GM19468 (cell line): ENCODE measurements at regions not wholly inside any gene's neighbourhood (a gene's known extent, or its start where the extent isn't known, plus 50 kb on each side); places are given as distances from the start of the nearest gene placed in this dataset.

Source experiments
- ATAC-seq: cut with Tn5 transposase; IDR thresholded peaks from one replicate; pipeline ENCODE4 v1.9.1; 2021; ENCODE audit warnings: mild to moderate bottlenecking, moderate library complexity, moderate number of reproducible peaks; ENCODE audit not compliant: unreplicated experiment; ENCODE audit errors: extremely low read depth

GRCh38 chr4:136078976-136079375, 1453.3 kb downstream of the PCDH18 start:
- ATAC-seq, result no peak

DNA sequence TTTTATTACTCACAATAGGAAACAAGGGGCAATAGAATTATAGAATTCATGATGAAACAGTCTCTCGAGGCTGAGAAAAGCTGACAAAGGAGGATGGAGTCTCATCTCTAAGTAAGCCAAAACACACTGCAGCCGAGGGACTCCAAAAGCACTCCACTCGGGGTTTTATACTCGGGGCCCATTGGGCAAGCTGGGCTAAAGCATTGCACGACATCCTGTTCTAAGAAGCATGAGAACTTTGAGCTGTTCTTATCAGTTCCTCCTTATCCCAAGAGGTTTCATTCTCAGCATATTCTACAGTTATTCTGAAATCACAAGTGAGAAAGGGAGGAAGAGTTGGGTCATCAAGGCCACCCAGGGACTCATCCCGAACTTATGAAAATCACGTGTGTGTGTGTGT, 1475.5 kb downstream of the PCDH18 start:
- ATAC-seq, result no peak

DNA sequence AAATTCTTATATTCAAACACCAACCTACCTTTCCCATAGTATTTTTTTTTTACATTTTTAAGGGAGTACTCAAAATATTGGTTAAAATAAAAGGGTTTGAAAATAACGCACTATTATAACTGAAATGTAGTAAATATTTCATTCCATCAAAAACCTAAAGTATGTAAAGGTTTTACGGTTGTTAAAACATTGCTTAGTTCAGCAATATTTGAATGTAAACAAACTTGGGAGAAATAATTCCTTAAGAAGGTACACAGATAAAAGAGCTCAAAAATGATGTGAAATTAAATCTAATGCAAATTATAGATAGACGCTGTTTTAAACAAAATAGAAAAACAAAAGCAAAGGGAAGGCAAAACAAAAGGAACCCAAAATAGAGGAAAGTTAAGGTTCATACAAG, 1476.9 kb downstream of the PCDH18 start:
- no peak for ATAC-seq

GRCh38 chr4:136036744-136037143, 1495.5 kb downstream of the PCDH18 start:
- ATAC-seq, result no peak

DNA sequence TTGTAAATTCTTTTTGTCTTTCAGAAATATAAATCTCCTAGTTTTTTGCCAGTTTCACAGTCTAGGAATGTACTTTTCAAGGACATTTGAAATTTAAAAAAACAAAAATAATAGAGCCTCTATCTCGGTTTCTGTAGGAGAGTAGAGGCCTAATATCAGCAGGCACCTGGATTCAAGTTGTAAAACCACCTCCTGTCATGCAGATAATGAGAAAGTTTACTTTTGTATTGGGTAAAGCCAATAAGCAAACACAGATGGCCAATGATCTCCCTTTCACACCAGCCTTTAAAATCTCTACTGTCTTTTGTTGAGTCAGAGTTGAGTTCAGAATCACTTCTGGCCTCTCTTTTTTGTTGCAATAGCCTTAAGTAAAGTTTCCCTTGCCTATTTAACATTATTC, 1499.9 kb downstream of the PCDH18 start:
- ATAC-seq, result no peak

DNA sequence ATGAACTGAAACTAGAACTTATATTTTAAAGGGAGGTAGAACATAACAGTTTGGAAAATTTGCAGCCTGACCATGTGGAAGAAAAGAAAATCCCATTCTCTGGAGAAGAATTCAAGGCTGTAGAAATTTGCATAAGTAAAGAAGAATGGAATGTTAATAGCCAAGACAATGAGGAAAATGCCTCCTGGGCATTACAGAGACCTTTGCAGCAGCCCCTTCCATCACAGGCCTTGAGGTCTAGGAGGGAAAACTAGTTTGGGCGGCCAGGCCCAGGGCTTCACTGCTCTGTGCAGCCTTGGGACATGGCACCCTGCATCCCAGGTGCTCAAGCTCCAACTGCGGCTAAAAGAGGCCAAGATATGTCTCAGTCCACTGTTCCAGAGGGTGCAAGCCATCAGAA, 1506.8 kb downstream of the PCDH18 start:
- no peak for ATAC-seq

- ATAC-seq, result no peak
Observed at GRCh38 chr4:136017556-136017955, 1514.7 kb downstream of the PCDH18 start.

DNA sequence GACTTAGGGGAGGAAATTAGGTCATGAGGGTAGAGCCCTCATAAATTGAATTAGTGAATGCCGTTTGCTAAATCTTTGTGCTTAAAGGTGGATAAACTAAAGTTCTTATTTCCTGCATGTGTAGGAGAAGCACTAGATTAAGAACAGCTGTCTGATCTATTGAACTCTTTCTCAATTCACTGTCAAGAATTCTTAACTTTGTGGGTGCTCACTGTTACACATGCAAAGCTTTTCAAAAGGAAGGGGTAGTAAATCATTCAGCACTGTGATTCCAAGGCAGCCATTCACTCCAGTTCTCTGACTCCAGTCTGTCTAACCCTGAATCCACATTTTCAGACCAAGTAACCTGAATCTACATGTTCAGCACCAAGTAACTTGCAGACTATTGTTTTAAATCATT, 1520.1 kb downstream of the PCDH18 start:
- ATAC-seq, result no peak

GRCh38 chr4:136009258-136009832, 1522.9 kb downstream of the PCDH18 start:
- ATAC-seq, result no peak

- no peak for ATAC-seq
Observed at GRCh38 chr4:136007991-136008390, 1524.3 kb downstream of the PCDH18 start.

DNA sequence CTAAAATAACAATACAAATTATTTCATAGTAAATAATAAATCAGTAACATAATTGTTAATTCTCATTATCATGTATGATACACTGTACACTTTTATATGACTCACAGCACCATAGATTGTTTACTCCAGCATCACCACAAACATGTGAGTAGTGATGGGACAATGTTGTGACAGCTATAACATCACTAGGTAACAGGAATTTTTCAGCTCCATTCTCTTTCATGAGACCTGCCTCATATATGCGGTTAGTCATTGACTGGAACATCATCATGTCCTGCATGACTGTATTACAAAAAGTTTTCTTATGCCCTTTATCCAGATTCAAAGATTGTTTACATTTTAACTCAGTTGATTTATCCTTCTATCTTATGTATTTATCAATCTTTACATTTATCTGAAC, 1530.0 kb downstream of the PCDH18 start:
- no peak for ATAC-seq

- no peak for ATAC-seq
Observed at GRCh38 chr4:136001791-136002190, 1530.5 kb downstream of the PCDH18 start.

DNA sequence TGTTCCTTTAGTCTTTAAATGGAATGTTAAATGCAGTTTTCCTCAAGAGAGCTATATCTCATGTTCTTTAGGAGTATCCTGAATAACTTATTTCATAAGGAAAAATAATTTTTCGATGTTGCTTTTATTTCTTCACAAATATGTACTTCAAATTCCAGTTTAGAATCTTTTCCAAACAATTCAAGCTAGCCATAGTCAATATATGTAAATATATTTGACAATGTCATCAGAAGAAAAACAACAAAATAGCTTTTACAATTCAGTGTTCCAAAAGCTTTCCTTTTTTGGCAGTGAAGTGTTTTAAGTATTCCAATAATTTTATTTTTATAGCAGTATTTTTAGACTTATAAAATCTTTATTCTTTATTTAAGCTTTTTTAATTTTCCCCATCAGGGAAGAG, 1532.0 kb downstream of the PCDH18 start:
- no peak for ATAC-seq

DNA sequence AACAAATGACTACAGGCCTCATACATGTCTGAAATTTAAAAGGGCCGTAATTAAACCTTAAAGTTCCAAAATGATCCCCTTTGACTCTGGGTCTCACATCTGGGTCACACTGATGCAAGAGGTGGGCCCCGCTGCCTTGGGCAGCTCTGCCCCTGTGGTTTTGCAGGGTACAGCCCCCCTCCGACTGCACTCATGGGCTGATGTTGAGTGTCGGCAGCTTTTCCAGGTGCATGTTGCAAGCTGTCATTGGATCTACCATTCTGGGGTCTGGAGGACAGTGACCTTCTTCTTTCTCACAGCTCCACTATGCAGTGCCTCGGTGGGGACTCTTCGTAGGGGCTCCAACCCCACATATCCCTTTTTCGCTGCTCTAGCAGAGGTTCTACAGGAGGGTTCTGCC, 1537.9 kb downstream of the PCDH18 start:
- no peak for ATAC-seq

- ATAC-seq, result no peak
Observed at GRCh38 chr4:135976860-135977259, 1555.4 kb downstream of the PCDH18 start.

- ATAC-seq, result no peak
Observed at GRCh38 chr4:135966936-135967335, 1565.4 kb downstream of the PCDH18 start.

DNA sequence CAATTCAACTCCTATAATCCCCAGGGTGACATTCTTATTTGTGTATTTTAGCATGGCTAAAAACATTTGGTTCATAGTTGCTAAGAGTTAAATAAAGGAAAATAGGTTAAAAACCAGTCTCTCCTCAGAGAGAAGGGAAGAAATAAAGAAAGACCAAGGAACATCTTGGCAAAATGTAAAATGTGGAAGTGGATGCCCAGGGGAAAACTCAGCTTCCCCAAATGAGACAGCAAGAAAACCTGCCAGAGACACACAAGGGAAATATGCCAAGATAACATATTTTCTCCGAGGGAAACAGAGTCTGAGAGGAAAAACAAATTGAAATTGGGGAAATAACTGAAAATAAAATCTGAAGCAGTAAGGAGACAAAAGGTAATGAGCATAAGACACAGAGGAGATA, 1569.3 kb downstream of the PCDH18 start:
- no peak for ATAC-seq

DNA sequence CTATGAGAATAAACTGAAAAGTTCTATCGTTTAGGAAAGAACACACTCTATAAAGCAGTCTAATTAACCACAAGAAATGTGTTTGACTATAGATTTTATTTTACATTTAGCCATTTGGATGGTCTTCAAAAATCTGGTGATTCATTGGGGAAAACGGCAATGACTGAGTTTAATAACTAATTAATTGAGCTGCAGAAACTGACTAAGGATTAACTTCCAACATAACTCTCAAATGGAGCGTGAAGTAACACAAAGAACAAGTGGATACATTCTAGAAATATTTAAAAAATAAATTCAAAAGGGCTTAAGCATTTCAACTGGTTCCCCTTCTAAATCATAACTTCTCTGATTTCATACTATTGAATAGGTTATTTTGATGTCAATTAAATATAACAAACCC, 1582.4 kb downstream of the PCDH18 start:
- ATAC-seq, result no peak

- no peak for ATAC-seq
Observed at GRCh38 chr4:135948797-135949196, 1583.5 kb downstream of the PCDH18 start.

- no peak for ATAC-seq
Observed at GRCh38 chr4:135941671-135942070, 1590.6 kb downstream of the PCDH18 start.

GRCh38 chr4:135934026-135934425, 1598.3 kb downstream of the PCDH18 start:
- no peak for ATAC-seq

DNA sequence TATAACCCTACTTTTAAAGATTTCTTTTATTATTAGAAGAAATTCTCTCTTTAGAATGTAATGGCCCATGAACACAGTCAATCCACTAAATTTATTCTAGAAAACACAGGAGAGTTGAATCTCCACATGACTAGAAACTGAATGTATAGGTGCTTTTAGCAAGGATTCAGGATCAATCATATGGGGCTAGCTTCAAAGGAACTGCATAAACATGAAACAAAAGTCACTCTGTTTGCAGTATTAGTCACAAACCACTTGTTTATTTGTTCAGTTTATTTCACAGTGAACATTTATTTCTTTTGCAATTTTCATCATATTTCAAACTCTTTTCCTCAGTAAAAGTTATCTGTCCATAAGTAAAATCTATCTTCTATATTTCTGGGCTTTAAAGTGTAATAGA, 1604.6 kb downstream of the PCDH18 start:
- no peak for ATAC-seq

GRCh38 chr4:135921081-135921480, 1611.2 kb downstream of the PCDH18 start:
- ATAC-seq, result no peak
